HG03432 (cell line): ENCODE measurements at regions not wholly inside any gene's neighbourhood (a gene's known extent, or its start where the extent isn't known, plus 50 kb on each side); places are given as distances from the start of the nearest gene placed in this dataset.
"Not testable (repeated sequence)": the region's sequence is repeated elsewhere in the genome, so short reads cannot be mapped to it uniquely, and the experiment has no call there.

ENCODE experiments used
- ATAC-seq: cut with Tn5 transposase; IDR thresholded peaks from one replicate; pipeline ENCODE4 v1.9.1; 2021; ENCODE audit warnings: mild to moderate bottlenecking, moderate library complexity; ENCODE audit not compliant: unreplicated experiment

- ATAC-seq: no peak
These were observed 92.2 kb upstream of the TRABD2B start for GRCh38 chr1:48089356-48089891.

GRCh38 chr1:48084826-48085225 lies 87.6 kb upstream of the TRABD2B start:
- no peak for ATAC-seq

- ATAC-seq: no peak
These were observed 85.2 kb upstream of the TRABD2B start for GRCh38 chr1:48082271-48082962.

- no peak for ATAC-seq
These were observed 83.4 kb upstream of the TRABD2B start for GRCh38 chr1:48080331-48081255.

GRCh38 chr1:48079096-48079495 lies 81.9 kb upstream of the TRABD2B start:
- ATAC-seq: no peak

GRCh38 chr1:48077795-48078222 lies 80.6 kb upstream of the TRABD2B start:
- ATAC-seq: no peak

- ATAC-seq: no peak
These were observed 78.8 kb upstream of the TRABD2B start for GRCh38 chr1:48076017-48076416.

GRCh38 chr1:48073798-48074530 lies 76.8 kb upstream of the TRABD2B start:
- no peak for ATAC-seq

- ATAC-seq: no peak
These were observed 74.3 kb upstream of the TRABD2B start for GRCh38 chr1:48071513-48071912.

GRCh38 chr1:48070396-48070750 lies 73.2 kb upstream of the TRABD2B start:
- no peak for ATAC-seq

- no peak for ATAC-seq
These were observed 72.6 kb upstream of the TRABD2B start for GRCh38 chr1:48069662-48070395.

- no peak for ATAC-seq
These were observed 71.0 kb upstream of the TRABD2B start for GRCh38 chr1:48068206-48068605.

GRCh38 chr1:48066936-48067335 lies 69.8 kb upstream of the TRABD2B start:
- ATAC-seq: no peak

GRCh38 chr1:48064693-48065092 lies 67.5 kb upstream of the TRABD2B start:
- ATAC-seq: not testable (repeated sequence)

GRCh38 chr1:48062353-48062752 lies 65.2 kb upstream of the TRABD2B start:
- ATAC-seq: peak; percentile 28

GRCh38 chr1:48061162-48062136 lies 64.3 kb upstream of the TRABD2B start:
- ATAC-seq: peak; percentile 74

- ATAC-seq: no peak
These were observed 62.1 kb upstream of the TRABD2B start for GRCh38 chr1:48059289-48059688.

GRCh38 chr1:48058135-48059025 lies 61.2 kb upstream of the TRABD2B start:
- ATAC-seq: no peak
